Vagina (tissue), 2 donors: ENCODE measurements at regions not wholly inside any gene's neighbourhood (a gene's known extent, or its start where the extent isn't known, plus 50 kb on each side); places are given as distances from the start of the nearest gene placed in this dataset.

Experiments
- DNase-seq, 2 donors: peaks; one replicate each; pipeline ENCODE4 v3.0.0-alpha.2; 2017; ENCODE audit errors: extremely low spot score in 2 of 2
- H3K27ac ChIP-seq: fragments of 200-600 bp; sonication (generic); one replicate; pipeline ENCODE4 v1.5.1; 2019
- H3K27me3 ChIP-seq: fragments of 200-600 bp; sonication (generic); one replicate; pipeline ENCODE4 v1.5.1; 2019
- H3K36me3 ChIP-seq, 2 donors: fragments of 200-600 bp; sonication (generic); one replicate each; pipeline ENCODE4 v1.5.1; 2017 to 2019
- H3K4me1 ChIP-seq: fragments of 200-600 bp; sonication (generic); one replicate; pipeline ENCODE4 v1.5.1; 2019
- H3K4me3 ChIP-seq, 2 donors: fragments of 200-600 bp; sonication (generic); 1 replicate in 1 of 2; 2 replicates in 1 of 2; pipeline ENCODE4 v1.5.1; 2016 to 2019
- H3K9me3 ChIP-seq: fragments of 200-600 bp; sonication (generic); one replicate; pipeline ENCODE4 v1.5.1; 2019
- POLR2A ChIP-seq, 2 donors: fragments of 450-650 bp; IDR thresholded peaks; one replicate each; pipeline ENCODE4 v1.6.1; 2017; ENCODE audit warnings: antibody characterized with exemption in 2 of 2, mild to moderate bottlenecking in 2 of 2, moderate library complexity in 2 of 2
- POLR2AphosphoS5 ChIP-seq, 2 donors: sonication (generic); formaldehyde crosslinking; IDR thresholded peaks; one replicate each; pipeline ENCODE4 v1.9.0; 2017; ENCODE audit warnings: antibody characterized with exemption in 2 of 2, mild to moderate bottlenecking in 2 of 2, low read depth in 1 of 2; ENCODE audit not compliant: insufficient read depth in 1 of 2
- intact Hi-C: fragments of 100-400 bp; cut with DNase I; formaldehyde crosslinking; loops from one replicate; pipeline ENCODE4 v1.15.1; 2023
- TF ChIP-seq, protein P1 (sequence below), 3 experiments: fragments of 450-650 bp in 2 of 3; fragments of 200-600 bp in 1 of 3; sonication (generic) in 1 of 3; IDR thresholded peaks; one replicate each; pipeline ENCODE4 v1.5.1; 2017 to 2019; ENCODE audit warnings: antibody characterized with exemption in 3 of 3, mild to moderate bottlenecking in 2 of 3, moderate library complexity in 2 of 3

DNA sequence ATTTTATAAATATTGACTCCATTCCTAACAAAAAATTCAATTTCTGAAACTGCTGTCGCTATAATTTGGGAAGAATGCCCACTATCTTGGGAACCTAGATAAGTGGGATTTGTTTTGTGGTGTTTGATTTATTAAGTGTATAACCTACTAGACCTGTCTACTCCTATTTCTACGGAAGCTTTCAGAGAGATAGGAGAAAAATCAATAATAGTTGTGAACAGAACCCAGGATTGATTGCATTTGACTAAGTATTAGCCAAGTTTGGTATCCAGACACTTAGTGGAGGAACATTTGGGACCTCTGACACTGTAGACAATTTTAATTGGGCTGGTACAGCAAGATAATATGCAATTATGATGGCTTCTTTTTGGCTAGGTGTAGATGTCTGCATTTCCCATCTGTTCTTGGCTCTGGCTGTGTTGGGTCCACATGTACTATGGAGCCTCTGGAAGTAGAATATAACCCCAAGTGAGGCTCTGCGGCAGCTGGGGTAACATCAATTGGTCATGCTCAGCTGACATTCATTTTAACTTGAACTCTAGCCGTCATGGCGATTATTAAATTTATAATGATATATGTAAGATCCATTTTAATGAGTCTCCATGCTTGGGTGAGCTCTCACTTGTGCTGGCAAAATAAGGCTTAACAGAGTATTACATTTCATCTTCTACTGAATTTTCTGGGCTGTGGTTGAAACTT is 111.5 kb upstream of the E2F8 start:
- no peak for DNase-seq
- Histone ChIP-seq H3K36me3 (no peaks in the 10 kb centered on the region), H3K4me3 (no peak overlapping the region), H3K9me3 (no peaks in the 10 kb centered on the region), H3K4me1 (no peaks in the 10 kb centered on the region), H3K27ac (no peak overlapping the region), H3K27me3 (no peaks in the 10 kb centered on the region)
- TF ChIP-seq, protein P1, sequence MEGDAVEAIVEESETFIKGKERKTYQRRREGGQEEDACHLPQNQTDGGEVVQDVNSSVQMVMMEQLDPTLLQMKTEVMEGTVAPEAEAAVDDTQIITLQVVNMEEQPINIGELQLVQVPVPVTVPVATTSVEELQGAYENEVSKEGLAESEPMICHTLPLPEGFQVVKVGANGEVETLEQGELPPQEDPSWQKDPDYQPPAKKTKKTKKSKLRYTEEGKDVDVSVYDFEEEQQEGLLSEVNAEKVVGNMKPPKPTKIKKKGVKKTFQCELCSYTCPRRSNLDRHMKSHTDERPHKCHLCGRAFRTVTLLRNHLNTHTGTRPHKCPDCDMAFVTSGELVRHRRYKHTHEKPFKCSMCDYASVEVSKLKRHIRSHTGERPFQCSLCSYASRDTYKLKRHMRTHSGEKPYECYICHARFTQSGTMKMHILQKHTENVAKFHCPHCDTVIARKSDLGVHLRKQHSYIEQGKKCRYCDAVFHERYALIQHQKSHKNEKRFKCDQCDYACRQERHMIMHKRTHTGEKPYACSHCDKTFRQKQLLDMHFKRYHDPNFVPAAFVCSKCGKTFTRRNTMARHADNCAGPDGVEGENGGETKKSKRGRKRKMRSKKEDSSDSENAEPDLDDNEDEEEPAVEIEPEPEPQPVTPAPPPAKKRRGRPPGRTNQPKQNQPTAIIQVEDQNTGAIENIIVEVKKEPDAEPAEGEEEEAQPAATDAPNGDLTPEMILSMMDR (IDR thresholded peaks at IDR 0.05): no peak
- TF ChIP-seq POLR2AphosphoS5 (IDR thresholded peaks at IDR 0.05; ENCODE audit: insufficient read depth in 1 of 2, low read depth in 1 of 2): no peak
- no peak for TF ChIP-seq POLR2A (IDR thresholded peaks at IDR 0.05)
- intact Hi-C loops: no loop called here

DNA sequence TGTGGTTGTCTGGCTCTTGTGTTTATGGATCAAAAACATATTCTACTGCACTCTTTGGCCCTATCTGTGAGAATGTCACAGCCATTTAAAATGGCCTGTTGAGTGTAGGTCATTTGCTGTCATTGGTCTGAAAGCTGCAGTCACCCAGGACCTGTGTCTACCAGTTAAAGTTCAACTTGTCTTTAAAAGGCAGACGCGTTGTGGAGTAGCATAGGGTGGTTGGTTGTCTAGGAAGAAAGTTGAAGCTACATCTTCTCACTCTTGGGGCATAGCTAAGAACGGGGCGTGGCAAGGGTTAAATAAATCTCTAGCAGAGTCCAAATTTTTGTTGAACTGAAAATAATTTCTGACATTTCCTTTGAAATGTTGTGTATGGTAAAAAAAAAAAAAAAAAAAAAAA is 110.7 kb upstream of the E2F8 start:
- no peak for DNase-seq
- TF ChIP-seq POLR2A (IDR thresholded peaks at IDR 0.05): no peak
- TF ChIP-seq POLR2AphosphoS5 (IDR thresholded peaks at IDR 0.05; ENCODE audit: insufficient read depth in 1 of 2, low read depth in 1 of 2): no peak
- TF ChIP-seq, protein P1 (IDR thresholded peaks at IDR 0.05): no peak
- peaks cover 5% of the 10 kb centered on the region for H3K4me1 ChIP-seq
- intact Hi-C loops: no loop called here
- H3K27ac ChIP-seq: no peak overlapping the region
- no peak overlapping the region for H3K4me3 ChIP-seq
- no peaks in the 10 kb centered on the region for H3K9me3 ChIP-seq
- H3K27me3 ChIP-seq: no peaks in the 10 kb centered on the region
- no peaks in the 10 kb centered on the region for H3K36me3 ChIP-seq

DNA sequence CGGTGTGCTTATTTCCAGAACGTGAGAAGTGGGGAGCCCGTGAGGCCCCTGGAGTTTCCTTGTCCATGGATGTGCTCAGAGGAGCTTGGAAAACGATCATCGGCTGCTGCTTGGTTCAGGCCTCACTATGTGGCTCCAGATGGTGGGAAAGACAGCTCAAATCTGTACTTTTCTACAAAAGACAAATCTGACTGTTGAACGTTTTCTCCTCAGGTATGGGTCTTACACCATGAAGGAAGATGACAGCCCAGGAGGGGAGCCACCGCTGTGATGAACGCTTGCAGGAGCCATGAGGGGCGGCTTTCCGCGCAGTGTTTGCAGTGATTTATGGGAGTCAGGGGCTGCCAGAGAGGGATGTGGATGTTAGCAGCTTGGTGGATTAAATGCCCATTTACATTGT is 109.4 kb upstream of the E2F8 start:
- intact Hi-C loops: no loop called here
- Histone ChIP-seq H3K9me3 (no peaks in the 10 kb centered on the region), H3K4me1 (peaks cover 18% of the 10 kb centered on the region), H3K36me3 (no peaks in the 10 kb centered on the region), H3K27me3 (no peaks in the 10 kb centered on the region), H3K27ac (no peak overlapping the region), H3K4me3 (no peak overlapping the region)
- DNase-seq: no peak
- no peak for TF ChIP-seq POLR2A (IDR thresholded peaks at IDR 0.05)

DNA sequence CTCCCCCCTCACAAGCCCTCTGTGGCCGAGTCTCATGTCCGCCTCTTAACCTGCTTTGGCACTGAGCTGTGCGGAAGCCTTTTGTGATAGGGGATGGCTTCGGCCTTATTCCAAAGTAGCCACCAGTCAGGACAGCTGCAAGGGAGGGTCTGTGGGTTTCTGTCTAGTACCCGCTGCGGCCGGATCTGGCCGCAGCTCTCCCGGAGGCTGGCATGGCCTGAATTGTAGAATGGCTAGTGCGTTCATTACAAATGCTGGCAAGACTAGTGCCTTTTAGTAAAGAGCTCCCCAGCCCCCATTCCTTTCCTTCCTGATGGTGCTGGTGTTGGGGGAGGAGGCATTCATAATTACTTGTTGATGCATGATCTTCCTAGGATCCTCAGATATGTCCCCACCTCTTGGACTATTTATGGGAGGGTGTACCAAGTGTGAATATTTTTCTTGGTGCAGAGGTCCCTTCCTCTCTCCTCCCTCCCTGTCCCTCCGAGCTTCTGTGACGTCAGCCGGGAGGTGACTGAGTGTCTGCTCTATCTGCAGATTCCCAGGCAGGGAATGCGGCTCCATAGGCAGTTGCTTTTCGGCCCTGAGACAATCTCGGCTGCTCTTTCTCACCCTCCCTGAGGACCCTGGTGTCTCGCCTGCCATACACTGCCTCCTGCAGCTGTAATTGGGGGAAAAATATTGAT is 108.7 kb upstream of the E2F8 start:
- Histone ChIP-seq H3K27ac (no peak overlapping the region), H3K9me3 (no peaks in the 10 kb centered on the region), H3K27me3 (no peaks in the 10 kb centered on the region), H3K36me3 (no peaks in the 10 kb centered on the region), H3K4me1 (peaks cover 22% of the 10 kb centered on the region), H3K4me3 (no peak overlapping the region)
- DNase-seq: no peak
- intact Hi-C loops: no loop called here
- no peak for TF ChIP-seq POLR2AphosphoS5 (IDR thresholded peaks at IDR 0.05; ENCODE audit: insufficient read depth in 1 of 2, low read depth in 1 of 2)
- TF ChIP-seq, protein P1 (IDR thresholded peaks at IDR 0.05): no peak
- no peak for TF ChIP-seq POLR2A (IDR thresholded peaks at IDR 0.05)

DNA sequence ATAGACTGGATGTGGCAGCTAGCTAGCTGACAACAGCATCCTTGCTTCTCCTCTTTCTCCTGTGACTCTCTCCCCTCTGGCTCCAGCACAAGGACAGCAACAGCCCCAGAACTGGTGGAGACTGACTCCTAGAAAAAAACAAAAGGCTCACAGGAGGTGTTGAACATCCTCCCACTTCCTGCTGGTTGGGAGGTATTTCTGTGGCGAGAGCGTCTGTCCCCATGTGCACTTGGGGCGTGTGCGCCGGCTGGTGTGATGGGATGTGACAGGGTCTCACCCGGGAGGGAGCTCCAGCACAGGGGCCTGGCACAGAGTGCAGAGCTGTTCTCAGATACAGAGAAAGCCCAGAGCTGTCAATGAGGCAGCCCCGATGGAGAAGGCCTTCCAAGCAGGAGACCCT is 107.2 kb upstream of the E2F8 start:
- TF ChIP-seq, protein P1 (IDR thresholded peaks at IDR 0.05): no peak
- TF ChIP-seq POLR2A (IDR thresholded peaks at IDR 0.05) (no peak), POLR2AphosphoS5 (IDR thresholded peaks at IDR 0.05; ENCODE audit: insufficient read depth in 1 of 2, low read depth in 1 of 2) (no peak)
- Histone ChIP-seq H3K27ac (no peak overlapping the region), H3K36me3 (no peaks in the 10 kb centered on the region), H3K4me1 (peaks cover 22% of the 10 kb centered on the region), H3K9me3 (no peaks in the 10 kb centered on the region), H3K27me3 (no peaks in the 10 kb centered on the region), H3K4me3 (no peak overlapping the region)
- intact Hi-C loops: no loop called here
- no peak for DNase-seq
